NK-92 treated with Interleukin-12 subunit alpha and Interleukin-12 subunit beta, amount 100 ng/mL, for 24 hours (cell line): ENCODE measurements at regions not wholly inside any gene's neighbourhood (a gene's known extent, or its start where the extent isn't known, plus 50 kb on each side); places are given as distances from the start of the nearest gene placed in this dataset.
"Not testable (repeated sequence)": the region's sequence is repeated elsewhere in the genome, so short reads cannot be mapped to it uniquely, and the experiment has no call there.

Experiments used
- DNase-seq: peaks from one replicate; lab custom pipeline; 2025; lab: John Stamatoyannopoulos, UW

DNA sequence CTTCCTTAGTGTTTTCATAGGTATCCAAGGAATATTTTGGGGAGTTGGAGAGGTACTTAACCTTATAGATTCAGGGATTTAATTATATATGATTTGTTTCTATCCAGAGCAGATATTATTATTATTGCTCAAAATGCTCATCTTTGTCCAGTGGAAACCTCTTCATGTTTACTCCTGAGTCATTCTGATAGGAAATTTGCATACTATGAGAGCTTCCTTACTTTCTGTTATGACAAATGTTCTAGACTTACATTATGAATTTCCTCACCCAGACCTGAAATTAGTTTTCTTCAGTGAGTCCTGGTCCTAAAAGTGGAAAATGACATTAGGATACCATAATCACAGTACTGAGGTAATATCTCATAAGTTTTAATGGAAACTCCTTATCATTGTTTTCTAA is 57.5 kb upstream of the PLPPR5 start:
- no peak for DNase-seq

- DNase-seq, result no peak
Observed at GRCh38 chr1:99069146-99069545, 64.5 kb upstream of the PLPPR5 start.

GRCh38 chr1:99078529-99078928 is 73.9 kb upstream of the PLPPR5 start:
- DNase-seq, result not testable (repeated sequence)

DNA sequence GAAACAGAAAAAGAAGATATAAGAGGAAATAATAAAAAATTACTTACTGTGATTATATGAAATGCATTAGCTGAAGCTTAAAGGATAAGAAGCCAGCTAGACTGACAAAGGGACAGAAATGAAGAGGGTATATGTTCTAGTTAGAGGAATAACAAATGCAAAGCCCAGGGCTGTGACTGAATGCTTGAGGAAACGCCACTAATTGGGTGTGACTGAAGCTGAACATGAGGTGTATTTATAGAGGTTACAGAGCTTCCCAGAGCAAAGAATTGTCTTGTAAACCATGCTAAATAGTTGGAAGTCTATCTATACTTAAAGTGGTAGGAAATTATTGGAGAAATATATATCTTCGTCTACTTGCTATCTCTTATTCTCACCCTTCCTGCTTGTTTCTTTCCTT is 77.7 kb upstream of the PLPPR5 start:
- no peak for DNase-seq

- DNase-seq, result no peak
Observed at GRCh38 chr1:99083338-99083737, 78.7 kb upstream of the PLPPR5 start.

GRCh38 chr1:99084562-99084961 is 79.9 kb upstream of the PLPPR5 start:
- no peak for DNase-seq

- DNase-seq, result no peak
Observed at GRCh38 chr1:99086057-99086456, 81.4 kb upstream of the PLPPR5 start.

DNA sequence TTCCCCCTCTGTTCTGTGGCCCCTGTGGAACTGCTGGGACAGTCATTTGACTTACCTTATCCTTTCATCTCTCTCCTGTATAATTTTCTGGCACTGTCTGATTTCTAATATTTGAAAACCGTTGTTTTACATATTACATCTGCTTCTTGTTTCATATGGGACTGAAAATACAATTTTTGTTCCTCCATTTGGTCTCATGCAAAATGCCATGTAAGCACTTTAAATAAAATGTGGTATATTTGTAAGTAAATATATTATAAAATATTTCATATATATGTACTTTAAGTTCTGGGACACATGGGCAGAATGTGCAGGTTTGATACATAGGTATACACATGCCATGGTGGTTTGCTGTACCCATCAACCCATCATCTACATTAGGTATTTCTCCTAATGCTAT is 93.9 kb upstream of the PLPPR5 start:
- DNase-seq, result no peak

- DNase-seq, result no peak
Observed at GRCh38 chr1:99106274-99106673, 101.6 kb upstream of the PLPPR5 start.

GRCh38 chr1:99107680-99108079 is 103.0 kb upstream of the PLPPR5 start:
- DNase-seq, result no peak

GRCh38 chr1:99110140-99111041 is 105.7 kb upstream of the PLPPR5 start:
- DNase-seq, result no peak

GRCh38 chr1:99115231-99115630 is 110.6 kb upstream of the PLPPR5 start:
- DNase-seq, result no peak

DNA sequence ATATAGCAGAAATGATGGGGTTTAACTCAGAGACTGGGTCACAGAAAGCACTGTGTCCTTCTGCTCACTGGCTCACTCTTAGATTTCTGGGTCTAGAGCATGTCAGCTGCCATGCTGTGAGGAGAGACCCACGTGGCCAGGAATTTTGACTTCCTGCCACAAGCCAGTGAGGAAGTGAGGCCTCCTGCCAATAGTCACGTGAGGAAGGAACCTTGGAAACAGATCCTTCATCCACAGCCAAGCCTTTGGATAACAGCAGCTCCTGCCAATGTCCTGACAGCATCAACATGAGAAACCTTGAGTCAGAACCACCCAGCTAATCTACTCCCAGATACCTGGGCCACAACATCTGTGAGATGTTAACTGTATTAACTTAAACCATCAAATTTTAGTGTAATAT is 114.5 kb upstream of the PLPPR5 start:
- DNase-seq, result no peak

- DNase-seq, result no peak
Observed at GRCh38 chr1:99122039-99122438, 117.4 kb upstream of the PLPPR5 start.

DNA sequence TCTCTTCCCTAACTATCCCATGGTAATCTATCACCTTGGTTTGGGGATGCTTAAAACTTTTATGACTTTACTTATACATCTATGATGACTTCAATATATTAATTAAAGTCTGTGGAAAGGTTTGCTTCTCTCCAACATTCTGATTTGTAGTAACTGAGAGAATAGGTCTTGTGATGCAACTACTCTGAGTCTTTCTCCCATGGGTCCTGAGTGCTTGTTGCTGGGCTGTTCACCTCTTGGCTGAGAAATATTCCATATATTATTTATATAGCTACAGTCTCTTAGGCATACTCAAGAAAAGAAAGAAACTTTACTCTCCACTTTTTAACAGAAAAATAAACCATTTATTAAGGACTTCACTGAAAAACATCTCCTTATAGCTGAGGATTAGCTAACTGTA is 119.3 kb upstream of the PLPPR5 start:
- DNase-seq, result no peak

GRCh38 chr1:99131546-99131945 is 126.9 kb upstream of the PLPPR5 start:
- no peak for DNase-seq

DNA sequence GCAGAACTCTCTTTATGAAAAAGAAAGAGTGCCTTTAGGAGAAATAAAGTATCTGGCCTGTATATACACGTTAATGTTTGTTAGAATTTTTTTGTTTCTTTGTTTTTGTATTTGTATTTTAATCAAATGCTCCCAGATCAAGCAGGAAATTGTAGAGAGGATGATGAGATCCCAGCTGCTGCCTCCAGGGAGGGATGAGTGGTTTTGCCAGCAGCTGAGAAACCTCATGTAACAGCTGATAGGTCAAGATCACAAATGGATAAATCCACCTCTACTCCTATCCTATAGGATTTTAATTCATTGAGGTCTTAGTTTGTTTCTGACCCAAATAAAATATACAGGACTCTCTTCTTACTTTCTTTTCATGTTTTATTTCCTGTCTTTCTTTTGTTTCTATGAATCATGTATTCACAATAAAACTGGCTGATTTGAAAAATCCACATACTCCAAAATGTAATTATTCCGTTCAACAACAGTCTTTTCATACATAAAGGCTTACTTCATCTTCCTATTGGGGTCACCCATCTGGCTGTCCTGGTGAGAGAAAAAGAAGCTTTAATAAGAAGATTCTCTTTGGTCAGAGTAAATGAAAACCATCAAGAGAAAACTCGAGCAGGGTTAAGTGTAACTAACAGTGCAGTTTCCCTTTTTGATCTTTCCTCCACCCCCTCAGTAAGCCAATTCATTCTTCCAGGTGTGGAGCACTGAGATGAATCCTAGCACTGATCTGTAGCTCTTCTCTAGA is 129.3 kb upstream of the PLPPR5 start:
- no peak for DNase-seq

DNA sequence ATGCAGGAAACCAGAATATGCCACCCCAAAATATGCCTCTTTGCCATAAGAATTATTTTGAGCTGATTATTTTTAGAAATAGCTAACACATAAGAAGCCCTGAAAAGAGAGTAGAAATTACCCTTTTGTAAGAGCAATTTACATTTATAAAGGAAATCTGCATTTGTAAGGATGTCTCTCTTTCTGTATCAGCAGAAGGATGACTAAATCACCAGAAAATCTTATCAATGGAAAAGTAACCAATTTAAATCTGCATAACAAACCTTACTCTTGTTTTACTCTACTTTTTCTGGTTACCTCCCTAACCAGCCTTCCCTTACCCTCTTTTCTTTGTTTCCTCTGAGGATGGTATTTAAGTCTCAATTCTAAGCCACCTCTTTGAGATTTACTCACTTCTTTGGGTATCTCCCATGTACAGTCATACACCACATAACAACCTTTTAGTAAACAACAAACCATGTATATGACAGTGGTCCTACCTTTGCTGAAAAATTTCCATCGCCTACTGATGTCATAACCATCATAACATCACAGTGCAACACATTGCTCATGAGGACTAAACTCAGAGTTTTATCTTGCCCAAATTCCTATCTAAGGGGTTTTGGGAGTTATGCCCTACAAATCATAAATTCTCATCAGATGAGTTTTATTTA is 126.6 kb upstream of the PLPPR4 start:
- no peak for DNase-seq

GRCh38 chr1:99139876-99140275 is 124.4 kb upstream of the PLPPR4 start:
- no peak for DNase-seq

DNA sequence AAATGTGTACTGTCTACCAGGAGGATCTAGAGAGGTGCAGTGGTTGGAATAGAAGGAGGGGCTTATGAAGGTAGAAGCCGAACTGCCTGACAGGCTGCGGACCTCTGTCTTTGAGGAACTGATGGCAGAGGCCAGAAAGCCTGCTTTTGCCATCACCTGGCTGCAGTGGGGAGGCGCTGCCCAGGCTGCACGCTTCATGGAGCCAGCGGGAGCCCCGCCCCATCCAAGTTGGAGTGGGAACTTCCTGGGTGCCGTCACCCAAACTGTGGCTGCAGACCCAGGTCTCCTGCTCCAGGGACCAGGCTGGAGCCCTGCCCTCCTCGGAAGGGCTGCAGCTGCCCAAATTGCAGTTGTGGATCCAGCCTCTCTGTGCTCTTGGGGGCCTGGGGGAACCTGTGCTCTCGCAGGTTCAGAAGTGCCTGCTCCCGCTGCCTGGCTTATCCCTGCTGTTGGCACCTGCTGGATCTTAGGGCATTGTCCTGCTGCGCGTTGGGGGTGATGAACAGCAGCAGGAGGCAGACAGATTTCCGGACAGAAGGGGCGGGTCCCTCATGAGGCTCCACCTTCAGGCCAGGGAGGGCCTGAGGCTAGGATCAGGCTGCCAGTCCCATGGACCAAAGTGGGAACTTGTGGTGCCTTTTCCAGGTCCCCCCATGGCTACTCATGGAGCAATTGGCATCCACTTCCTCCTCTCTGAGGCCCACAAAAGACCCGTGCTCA is 118.0 kb upstream of the PLPPR4 start:
- no peak for DNase-seq

DNA sequence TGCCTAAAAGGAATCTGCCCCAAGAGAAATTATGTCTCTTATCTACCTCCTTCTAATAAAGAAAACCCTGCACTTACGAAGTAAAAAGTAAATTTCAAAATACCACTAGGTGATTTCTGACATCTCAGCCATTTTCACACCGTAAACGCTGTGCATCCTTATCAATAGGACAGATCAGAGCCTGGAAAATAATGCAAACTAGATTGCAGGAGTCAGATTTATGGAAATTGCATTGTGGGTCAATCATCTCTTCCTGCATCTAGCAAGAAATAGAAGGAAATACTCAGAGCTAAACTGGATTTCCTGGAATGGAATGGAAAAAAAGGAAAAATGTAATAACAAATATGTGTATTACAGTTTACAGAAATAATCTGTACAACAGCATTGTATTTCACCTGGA is 114.3 kb upstream of the PLPPR4 start:
- DNase-seq, result no peak

DNA sequence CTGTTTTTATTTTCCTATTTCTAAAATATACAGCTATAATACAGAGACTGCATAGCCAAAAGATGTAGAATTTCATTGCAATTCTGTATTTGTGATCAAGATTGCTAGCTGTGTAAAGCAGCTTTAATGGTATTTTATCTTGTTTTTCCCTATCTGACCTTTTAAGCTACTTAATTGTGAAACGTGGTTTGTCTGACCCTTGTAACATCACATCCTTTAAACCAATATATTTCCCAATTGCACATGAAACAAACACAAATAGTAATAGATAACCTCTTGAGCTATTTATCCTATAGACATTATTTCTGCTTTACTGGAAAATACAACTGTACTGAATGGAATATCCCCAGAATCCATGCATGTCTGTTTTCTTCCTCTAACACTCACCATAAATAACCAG is 112.2 kb upstream of the PLPPR4 start:
- no peak for DNase-seq
